ENCODE measurements at regions not wholly inside any gene's neighbourhood (a gene's known extent, or its start where the extent isn't known, plus 50 kb on each side); places are given as distances from the start of the nearest gene placed in this dataset. TPM values are rescaled to one million over a fixed set of nuclear protein-coding genes. Genes with fewer than 3 reads are reported as not detected.

Small RNA genes in the stretch of these regions (microRNA-seq; reads per million reads assigned to microRNA genes)
- gene MIR4652 (ENCODE audit: borderline microRNAs expressed, borderline number of aligned reads, borderline replicate concordance), result not detected

All from activated CD4-positive, alpha-beta memory T cell treated with anti-CD3 and anti-CD28 coated beads for 36 hours (primary cell).